IMR-90 (cell line): ENCODE measurements at regions not wholly inside any gene's neighbourhood (a gene's known extent, or its start where the extent isn't known, plus 50 kb on each side); places are given as distances from the start of the nearest gene placed in this dataset.

Experiments
- ATAC-seq: fragments of 200-7000 bp; cut with Tn5 transposase; 2 replicates; pipeline ENCODE4 v1.9.1; 2020; ENCODE audit warnings: low read depth, mild to moderate bottlenecking, moderate library complexity
- BruUV-seq: library from RNA; stranded (reverse); fragments of 400-500 nt; replicated peaks from 2 replicates; lab custom pipeline; 2021; lab: Mats Ljungman, UMichigan
- CTCF ChIA-PET: fragments of 300-600 bp; formaldehyde crosslinking; extraction: SDS; loops from one replicate; lab custom pipeline; 2021; ENCODE audit warnings: antibody characterized with exemption; lab: Yijun Ruan, JAX
- POLR2A ChIA-PET: fragments of 300-600 bp; sonication (Branson Sonifier 250); formaldehyde crosslinking; loops from one replicate; lab custom pipeline; 2022; ENCODE audit warnings: antibody characterized with exemption; ENCODE audit not compliant: unreplicated experiment; lab: Charles Lee
- DNase-seq: peaks from one replicate; pipeline ENCODE4 v3.0.0; 2013
- H2AFZ ChIP-seq: replicated peaks from 2 replicates; pipeline ENCODE3; 2013; ENCODE audit warnings: low read length, mild to moderate bottlenecking; ENCODE audit not compliant: poor library complexity
- H2AK5ac ChIP-seq: 2 replicates; pipeline ENCODE4 v1.6.1; 2013; ENCODE audit warnings: low read depth, low read length, inconsistent platforms
- H2AK9ac ChIP-seq: replicated peaks from 2 replicates; pipeline ENCODE3; 2013; ENCODE audit warnings: mild to moderate bottlenecking, low read depth, low read length, moderate library complexity; ENCODE audit not compliant: poor library complexity
- H2BK120ac ChIP-seq: 2 replicates; pipeline ENCODE4 v1.6.1; 2013; ENCODE audit warnings: low read depth, low read length, inconsistent platforms
- H2BK15ac ChIP-seq: 3 replicates; pipeline ENCODE4 v1.6.1; 2013; ENCODE audit warnings: low read depth, low read length, inconsistent platforms
- H2BK20ac ChIP-seq: 2 replicates; pipeline ENCODE4 v1.6.1; 2013; ENCODE audit warnings: low read depth, mild to moderate bottlenecking, inconsistent platforms, low read length, moderate library complexity
- H2BK5ac ChIP-seq: 2 replicates; pipeline ENCODE4 v1.6.1; 2013; ENCODE audit warnings: mild to moderate bottlenecking, low read depth, low read length, inconsistent platforms; ENCODE audit not compliant: poor library complexity, severe bottlenecking
- H3K14ac ChIP-seq: replicated peaks from 2 replicates; pipeline ENCODE4 v1.6.1; 2013; ENCODE audit warnings: low read depth, low read length, inconsistent platforms
- H3K18ac ChIP-seq: 2 replicates; pipeline ENCODE4 v1.6.1; 2013; ENCODE audit warnings: low read depth, low read length, control low read depth
- H3K23ac ChIP-seq: 2 replicates; pipeline ENCODE4 v1.6.1; 2013; ENCODE audit warnings: low read depth, low read length, inconsistent platforms
- H3K27ac ChIP-seq: 2 replicates; pipeline ENCODE4 v1.5.1; 2013; ENCODE audit warnings: mild to moderate bottlenecking, control low read depth, low read length; ENCODE audit not compliant: insufficient read depth
- H3K27me3 ChIP-seq: 2 replicates; pipeline ENCODE4 v1.6.1; 2013; ENCODE audit warnings: low read length; ENCODE audit not compliant: control insufficient read depth, insufficient read depth
- H3K36me3 ChIP-seq: 2 replicates; pipeline ENCODE4 v1.6.1; 2013; ENCODE audit warnings: low read length, mixed read lengths; ENCODE audit not compliant: control insufficient read depth, insufficient read depth
- H3K4ac ChIP-seq: 2 replicates; pipeline ENCODE4 v1.6.1; 2013; ENCODE audit warnings: low read depth, low read length, inconsistent platforms
- H3K4me1 ChIP-seq: 2 replicates; pipeline ENCODE4 v1.6.1; 2013; ENCODE audit warnings: low read length, mixed read lengths; ENCODE audit not compliant: control insufficient read depth, insufficient read depth
- H3K4me2 ChIP-seq: 2 replicates; pipeline ENCODE4 v1.6.1; 2013; ENCODE audit warnings: low read depth, mild to moderate bottlenecking, control low read depth, low read length, moderate library complexity
- H3K4me3 ChIP-seq: 2 replicates; pipeline ENCODE4 v1.5.1; 2013; ENCODE audit warnings: low read depth, mild to moderate bottlenecking, control low read depth, low read length, moderate library complexity; ENCODE audit not compliant: insufficient read depth
- H3K56ac ChIP-seq: 2 replicates; pipeline ENCODE4 v1.6.1; 2013; ENCODE audit warnings: low read length, inconsistent platforms; ENCODE audit not compliant: insufficient read depth; ENCODE audit errors: extremely low read depth
- H3K79me1 ChIP-seq, 2 experiments: 2 replicates each; pipeline ENCODE4 v1.6.1; 2013; ENCODE audit warnings: low read length in 2 of 2, inconsistent platforms in 1 of 2, low read depth in 1 of 2
- H3K9ac ChIP-seq: 2 replicates; pipeline ENCODE4 v1.6.1; 2013; ENCODE audit warnings: low read depth, low read length, control low read depth
- H3K9me1 ChIP-seq: 2 replicates; pipeline ENCODE4 v1.6.1; 2013; ENCODE audit warnings: low read length, inconsistent platforms; ENCODE audit not compliant: insufficient read depth
- H3K9me3 ChIP-seq: 2 replicates; pipeline ENCODE4 v1.6.1; 2013; ENCODE audit warnings: low read length; ENCODE audit not compliant: control insufficient read depth, insufficient read depth
- H4K20me1 ChIP-seq: 2 replicates; pipeline ENCODE4 v1.6.1; 2013; ENCODE audit warnings: low read length, inconsistent platforms; ENCODE audit not compliant: insufficient read depth
- H4K5ac ChIP-seq: 2 replicates; pipeline ENCODE4 v1.6.1; 2013; ENCODE audit warnings: mild to moderate bottlenecking, low read depth, low read length, control low read depth
- H4K8ac ChIP-seq, 2 experiments: 2 replicates each; pipeline ENCODE4 v1.6.1; 2013; ENCODE audit warnings: low read depth in 2 of 2, low read length in 2 of 2, control low read depth in 1 of 2, inconsistent platforms in 1 of 2
- H4K91ac ChIP-seq: 2 replicates; pipeline ENCODE4 v1.6.1; 2013; ENCODE audit warnings: low read depth, low read length, inconsistent platforms; ENCODE audit not compliant: insufficient read depth
- CTCF ChIP-seq: conservative IDR thresholded peaks from 2 replicates; pipeline ENCODE4 v1.5.1; 2012; ENCODE audit warnings: mild to moderate bottlenecking, low read depth, low read length, improper control_type of control experiment
- MAFK ChIP-seq: IDR thresholded peaks from 2 replicates; pipeline ENCODE4 v1.6.1; 2012; ENCODE audit warnings: low read depth, low read length, improper control_type of control experiment
- RAD21 ChIP-seq: IDR thresholded peaks from 2 replicates; pipeline ENCODE4 v1.6.1; 2012; ENCODE audit warnings: low read length, improper control_type of control experiment
- WGBS, 2 experiments: methylation state at CpG; one replicate each; pipeline versions ENCODE4 v1.1.5 to v1.1.7; 2013; ENCODE audit warnings: missing lambda C conversion rate in 2 of 2; ENCODE audit not compliant: insufficient read length in 1 of 2; ENCODE audit errors: extremely low coverage in 2 of 2; 5-methylcytosine and 5-hydroxymethylcytosine counted together
- dilution Hi-C: fragments of 300-500 bp; cut with HindIII; formaldehyde crosslinking; loops from one replicate; pipeline ENCODE4 v1.14.3; 2018; ENCODE audit warnings: low sequenced_read_pairs; ENCODE audit not compliant: unreplicated experiment
- in situ Hi-C: fragments of 300-500 bp; cut with MboI; formaldehyde crosslinking; loops from 3 replicates; pipeline ENCODE4 v1.14.3; 2019; ENCODE audit warnings: low sequenced_read_pairs, inconsistent platforms, mixed read lengths
- intact Hi-C: fragments of 100-400 bp; cut with micrococcal nuclease; formaldehyde crosslinking; loops from 2 replicates; pipeline ENCODE4 v1.10.0; 2022

GRCh38 chr9:35546853-35547252 lies 56.9 kb downstream of the RUSC2 start:
- no peak overlapping the region for H3K14ac ChIP-seq
- peaks cover 28% of the 10 kb centered on the region for H3K36me3 ChIP-seq
- no peak overlapping the region for H4K91ac ChIP-seq
- no peak for TF ChIP-seq CTCF
- TF ChIP-seq RAD21: no peak
- TF ChIP-seq MAFK: no peak
- no peaks in the 10 kb centered on the region for H3K9me3 ChIP-seq
- H2BK20ac ChIP-seq: no peak overlapping the region
- no peaks in the 10 kb centered on the region for H3K27me3 ChIP-seq
- no peak overlapping the region for H2AK5ac ChIP-seq
- peaks cover 6% of the 10 kb centered on the region for H3K4me1 ChIP-seq
- DNase-seq (no peak), ATAC-seq (no peak)
- no peak overlapping the region for H2BK15ac ChIP-seq
- ChIA-PET POLR2A (no interaction called here), CTCF (no interaction called here)
- H3K56ac ChIP-seq: no peak overlapping the region
- no peak overlapping the region for H3K18ac ChIP-seq
- H3K4me2 ChIP-seq: no peak overlapping the region
- H4K20me1 ChIP-seq: peaks cover 60% of the 10 kb centered on the region
- WGBS, 2 experiments: 86% methylated on average over 5 of the region's 6 CpGs; no CpG with 5 or more reads in 1 of the 2 experiments
- no TSS peak for BruUV-seq
- no peak overlapping the region for H3K23ac ChIP-seq
- intact Hi-C loops (no loop called here), dilution Hi-C loops (no loop called here), in situ Hi-C loops (no loop called here)
- peaks cover 6 to 88% of the 10 kb centered on the region in 2 experiments; a peak in 3 of 4 replicates for H3K79me1 ChIP-seq
- no peak overlapping the region for H4K8ac ChIP-seq
- H3K27ac ChIP-seq: no peak overlapping the region
- no peak overlapping the region for H2BK5ac ChIP-seq
- H2BK120ac ChIP-seq: no peak overlapping the region
- H3K9ac ChIP-seq: no peak overlapping the region
- peaks cover 27% of the 10 kb centered on the region for H3K9me1 ChIP-seq
- H2AK9ac ChIP-seq: no peak overlapping the region
- no peak overlapping the region for H3K4ac ChIP-seq
- H4K5ac ChIP-seq: no peak overlapping the region
- no peak overlapping the region for H2AFZ ChIP-seq
- H3K4me3 ChIP-seq: no peak overlapping the region
